Heart left ventricle (tissue), 13 donors: ENCODE measurements at regions not wholly inside any gene's neighbourhood (a gene's known extent, or its start where the extent isn't known, plus 50 kb on each side); places are given as distances from the start of the nearest gene placed in this dataset.

Experiments used
- CTCF ChIP-seq, 12 donors: fragments of 200-600 bp; sonication (generic) in 4 of 12; IDR thresholded peaks; one replicate each; pipeline versions ENCODE4 v1.5.0 to v1.8.0; 2018 to 2022; ENCODE audit warnings: antibody characterized with exemption in 12 of 12, mild to moderate bottlenecking in 5 of 12
- POLR2A ChIP-seq, 2 donors: fragments of 450-650 bp; IDR thresholded peaks; one replicate each; pipeline ENCODE4 v1.6.1; 2017; ENCODE audit warnings: antibody characterized with exemption in 2 of 2, mild to moderate bottlenecking in 2 of 2, moderate library complexity in 2 of 2
- donor health status: ischemic (EF 13 %, LVEDD 7.1; RV severe dilation, severe dysfunction).
- donor health status: DM: no; HTN: yes; CAD: no.
- donor health status: DM: no; HTN: no; CAD: no.
- donor health status: ischemic (EF 25% LVEDD 6.9; RV normal size, moderate dysfunction).
- donor health status: ischemic (EF 25% LVEDD 5.7; RV mildly dilated, moderate dysfunction).
- donor health status: ischemic (EF 35%, LVEDD 5.7; RV mildly dilated, moderate dysfunction).
- donor health status: nonischemic (EF 11% LVEDD 7.7; RV severe dilation, severe dysfunction).
- donor health status: DM: yes; HTN: yes; CAD: no.
- donor health status: PGD.
- donor health status: ischemic (EF 29% LVEDD 5.4; RV normal size, mild dysfunction).
- donor health status: nonischemic (EF 23%, LVEDD 6.1; RV moderate dilation, normal function).

- TF ChIP-seq POLR2A (IDR thresholded peaks at IDR 0.05): no peak
- no peak for TF ChIP-seq CTCF (IDR thresholded peaks at IDR 0.05)
Observed at GRCh38 chr9:81832571-81833285, 95.5 kb upstream of the SPATA31D4 start.
